ENCODE measurements at regions not wholly inside any gene's neighbourhood (a gene's known extent, or its start where the extent isn't known, plus 50 kb on each side); places are given as distances from the start of the nearest gene placed in this dataset.

DNA sequence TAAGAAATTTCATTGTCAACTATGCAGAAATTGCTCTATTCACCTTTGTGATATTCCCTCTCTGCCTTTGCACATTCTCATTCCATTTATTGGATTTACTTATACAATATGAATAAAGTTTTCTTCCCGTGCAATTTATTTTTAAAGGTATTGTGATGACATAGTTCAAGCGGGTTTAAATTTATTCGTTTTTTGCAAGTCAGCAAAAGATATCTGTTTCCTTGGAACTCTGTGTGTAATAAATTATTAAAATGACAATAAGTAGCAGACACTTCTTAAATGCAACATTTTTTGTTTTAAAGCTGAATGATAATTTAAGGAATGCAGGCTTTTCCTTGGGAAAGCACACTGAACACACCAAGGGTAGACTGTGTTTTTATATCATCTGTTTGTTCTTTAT, 143.1 kb downstream of the SLC41A2 start:
- Mint-ChIP-seq H3K27ac (no peak overlapping the region), H3K27me3 (ENCODE audit: low read depth) (no peaks in the 10 kb centered on the region), H3K36me3 (ENCODE audit: insufficient read depth in 2 of 2) (no peaks in the 10 kb centered on the region), H3K4me3 (no peak overlapping the region), H3K9me3 (no peaks in the 10 kb centered on the region), H3K4me1 (ENCODE audit: low read depth) (no peaks in the 10 kb centered on the region)
- no peak for ATAC-seq (replicated peaks in 1 of 2)
- no peak for DNase-seq
